HG03139 (cell line): ENCODE measurements at regions not wholly inside any gene's neighbourhood (a gene's known extent, or its start where the extent isn't known, plus 50 kb on each side); places are given as distances from the start of the nearest gene placed in this dataset.

Experiments used
- ATAC-seq: cut with Tn5 transposase; IDR thresholded peaks from one replicate; pipeline ENCODE4 v1.9.1; 2021; ENCODE audit not compliant: unreplicated experiment

GRCh38 chr4:26132858-26133257, 188.0 kb upstream of the RBPJ start:
- no peak for ATAC-seq

GRCh38 chr4:26133840-26134239, 187.0 kb upstream of the RBPJ start:
- ATAC-seq: no peak

GRCh38 chr4:26135331-26135730, 185.5 kb upstream of the RBPJ start:
- ATAC-seq: no peak

GRCh38 chr4:26136615-26137014, 184.2 kb upstream of the RBPJ start:
- no peak for ATAC-seq

GRCh38 chr4:26137288-26137687, 183.5 kb upstream of the RBPJ start:
- no peak for ATAC-seq

- ATAC-seq: no peak
These were observed 181.4 kb upstream of the RBPJ start for GRCh38 chr4:26139310-26139924.

GRCh38 chr4:26140150-26140898, 180.5 kb upstream of the RBPJ start:
- ATAC-seq: no peak

GRCh38 chr4:26141051-26141721, 179.6 kb upstream of the RBPJ start:
- no peak for ATAC-seq

GRCh38 chr4:26141911-26142638, 178.7 kb upstream of the RBPJ start:
- ATAC-seq: no peak

- no peak for ATAC-seq
These were observed 176.2 kb upstream of the RBPJ start for GRCh38 chr4:26144526-26145155.

GRCh38 chr4:26145212-26145611, 175.6 kb upstream of the RBPJ start:
- ATAC-seq: no peak

- no peak for ATAC-seq
These were observed 171.9 kb upstream of the RBPJ start for GRCh38 chr4:26148927-26149326.

GRCh38 chr4:26150948-26151347, 169.9 kb upstream of the RBPJ start:
- no peak for ATAC-seq

- ATAC-seq: no peak
These were observed 169.2 kb upstream of the RBPJ start for GRCh38 chr4:26151615-26152014.

GRCh38 chr4:26152056-26152455, 168.8 kb upstream of the RBPJ start:
- no peak for ATAC-seq

GRCh38 chr4:26157541-26157940, 163.3 kb upstream of the RBPJ start:
- no peak for ATAC-seq

- ATAC-seq: no peak
These were observed 160.2 kb upstream of the RBPJ start for GRCh38 chr4:26160591-26160990.

GRCh38 chr4:26161030-26161824, 159.6 kb upstream of the RBPJ start:
- no peak for ATAC-seq

GRCh38 chr4:26162101-26162500, 158.7 kb upstream of the RBPJ start:
- no peak for ATAC-seq
